GM13976 (cell line): ENCODE measurements at regions not wholly inside any gene's neighbourhood (a gene's known extent, or its start where the extent isn't known, plus 50 kb on each side); places are given as distances from the start of the nearest gene placed in this dataset.
"Not testable (repeated sequence)": the region's sequence is repeated elsewhere in the genome, so short reads cannot be mapped to it uniquely, and the experiment has no call there.

Experiments used
- DNase-seq: peaks from one replicate; pipeline ENCODE4 v3.0.0; 2012; ENCODE audit warnings: low spot score
- CTCF ChIP-seq: IDR thresholded peaks from 2 replicates; pipeline ENCODE4 v1.5.1; 2012; ENCODE audit warnings: borderline replicate concordance, mild to moderate bottlenecking; ENCODE audit not compliant: insufficient read depth; ENCODE audit errors: extremely low read depth, missing control alignments, control extremely low read depth
- in situ Hi-C: fragments of 300-500 bp; cut with MboI; formaldehyde crosslinking; loops from one replicate; pipeline ENCODE4 v1.12.0; 2022; ENCODE audit warnings: low sequenced_read_pairs, mixed read lengths, inconsistent platforms; ENCODE audit not compliant: unreplicated experiment

- in situ Hi-C loops = no loop called here
- DNase-seq = no peak
- no peak for TF ChIP-seq CTCF
Measured at GRCh38 chr6:9732056-9732455, 682.8 kb downstream of the TFAP2A start.

- DNase-seq, in situ Hi-C loops: not testable (repeated sequence)
Measured at GRCh38 chr6:9725776-9726175, 689.1 kb downstream of the TFAP2A start.

- in situ Hi-C loops = no loop called here
- TF ChIP-seq CTCF = no peak
- DNase-seq = no peak
Measured at GRCh38 chr6:9717568-9717967, 697.3 kb downstream of the TFAP2A start.

- no peak for TF ChIP-seq CTCF
- in situ Hi-C loops = no loop called here
- no peak for DNase-seq
Measured at GRCh38 chr6:9711365-9711764, 703.5 kb downstream of the TFAP2A start.

GRCh38 chr6:9710574-9710973 is 704.3 kb downstream of the TFAP2A start:
- in situ Hi-C loops = no loop called here
- no peak for DNase-seq
- TF ChIP-seq CTCF = no peak

- in situ Hi-C loops = no loop called here
- no peak for DNase-seq
- TF ChIP-seq CTCF = no peak
Measured at GRCh38 chr6:9708600-9708999, 706.3 kb downstream of the TFAP2A start.

- in situ Hi-C loops = no loop called here
- no peak for TF ChIP-seq CTCF
- DNase-seq = no peak
Measured at GRCh38 chr6:9704989-9705388, 709.9 kb downstream of the TFAP2A start.
